GM18868 (cell line): ENCODE measurements at regions not wholly inside any gene's neighbourhood (a gene's known extent, or its start where the extent isn't known, plus 50 kb on each side); places are given as distances from the start of the nearest gene placed in this dataset.
A peak's percentile ranks its signal among the peaks of the same experiment; 100 is the strongest.

Experiments
- ATAC-seq: cut with Tn5 transposase; IDR thresholded peaks from one replicate; pipeline ENCODE4 v1.9.1; 2021; ENCODE audit warnings: mild to moderate bottlenecking, moderate library complexity; ENCODE audit not compliant: unreplicated experiment

DNA sequence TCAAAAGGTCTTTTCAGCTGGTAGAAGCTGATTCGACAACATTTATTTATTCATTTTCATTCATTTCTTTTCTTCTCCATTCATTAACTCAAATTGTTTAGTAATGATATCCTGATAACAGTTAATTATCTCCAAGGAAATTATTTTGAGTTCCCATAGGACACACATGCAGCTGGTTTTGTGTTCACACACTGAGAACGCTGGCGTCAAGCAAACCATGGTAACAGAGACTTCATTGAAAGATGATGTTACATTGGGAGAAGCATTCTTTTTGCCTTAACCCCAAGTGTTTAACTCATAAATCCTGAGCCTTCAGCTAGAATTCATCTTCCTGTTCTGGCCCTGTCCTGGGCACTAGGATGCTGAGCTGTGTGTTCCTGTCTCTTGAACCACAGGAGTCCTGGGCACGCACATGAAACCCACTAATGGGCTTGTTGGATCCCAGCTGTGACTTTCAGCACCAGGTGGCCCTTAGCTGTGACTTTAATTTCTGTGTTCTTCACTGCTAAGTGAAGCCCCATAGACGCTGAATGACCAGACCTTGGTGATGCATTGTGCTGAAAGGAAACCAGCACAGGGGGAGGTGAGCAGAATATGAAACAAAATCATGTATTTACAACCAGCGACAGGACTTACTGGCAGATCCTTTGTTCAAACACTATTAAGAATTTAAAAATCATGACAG is 121.5 kb upstream of the PRSS58 start:
- no peak for ATAC-seq

DNA sequence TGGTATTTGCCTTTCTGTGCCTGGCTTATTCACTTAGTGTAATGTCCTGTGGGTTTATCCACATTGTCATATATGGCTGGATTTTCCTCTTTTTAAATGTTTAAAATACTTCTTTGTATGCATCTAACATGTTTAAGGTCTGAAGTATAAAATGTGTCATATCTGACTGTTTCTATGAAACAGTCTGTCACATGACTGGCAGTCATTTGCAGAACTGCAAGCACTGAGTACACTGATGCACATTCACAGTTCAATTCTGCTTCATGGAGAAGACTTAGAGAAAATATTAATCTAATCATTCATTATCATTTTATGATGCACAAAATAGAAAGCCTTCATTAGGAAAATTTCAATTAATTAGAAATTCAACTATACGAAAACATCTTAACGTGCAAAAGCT is 119.7 kb upstream of the PRSS58 start:
- no peak for ATAC-seq

DNA sequence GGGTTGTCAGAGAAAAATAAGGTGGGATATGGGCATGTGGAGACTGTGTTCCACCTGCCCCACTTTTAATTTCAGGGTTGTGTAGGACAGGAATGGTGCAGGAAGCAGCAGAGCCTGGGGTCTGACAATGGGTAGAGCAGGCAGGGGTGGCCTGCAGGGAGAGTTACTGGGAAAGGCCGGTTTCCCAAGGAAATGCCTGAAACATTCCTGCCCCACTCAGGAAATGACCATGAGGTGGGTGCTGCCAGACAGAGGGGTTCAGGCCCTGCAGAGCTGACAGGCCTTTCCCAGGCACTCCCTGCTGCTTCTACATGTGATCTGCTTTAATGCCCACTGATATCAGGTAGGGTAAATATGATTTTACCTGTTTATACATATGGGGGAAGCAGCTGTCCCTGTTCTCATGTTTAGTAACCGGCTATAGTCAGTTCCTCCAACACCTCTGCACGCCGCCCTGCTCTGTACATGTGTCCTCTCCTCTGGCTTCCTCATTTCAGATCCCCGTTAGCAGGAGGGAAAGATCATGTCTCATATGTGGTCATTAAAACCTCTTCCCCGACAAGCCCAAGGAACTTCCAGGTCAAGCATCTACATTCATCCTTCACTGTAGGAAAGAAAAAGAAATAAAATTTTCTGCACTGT is 118.6 kb upstream of the PRSS58 start:
- ATAC-seq: no peak

DNA sequence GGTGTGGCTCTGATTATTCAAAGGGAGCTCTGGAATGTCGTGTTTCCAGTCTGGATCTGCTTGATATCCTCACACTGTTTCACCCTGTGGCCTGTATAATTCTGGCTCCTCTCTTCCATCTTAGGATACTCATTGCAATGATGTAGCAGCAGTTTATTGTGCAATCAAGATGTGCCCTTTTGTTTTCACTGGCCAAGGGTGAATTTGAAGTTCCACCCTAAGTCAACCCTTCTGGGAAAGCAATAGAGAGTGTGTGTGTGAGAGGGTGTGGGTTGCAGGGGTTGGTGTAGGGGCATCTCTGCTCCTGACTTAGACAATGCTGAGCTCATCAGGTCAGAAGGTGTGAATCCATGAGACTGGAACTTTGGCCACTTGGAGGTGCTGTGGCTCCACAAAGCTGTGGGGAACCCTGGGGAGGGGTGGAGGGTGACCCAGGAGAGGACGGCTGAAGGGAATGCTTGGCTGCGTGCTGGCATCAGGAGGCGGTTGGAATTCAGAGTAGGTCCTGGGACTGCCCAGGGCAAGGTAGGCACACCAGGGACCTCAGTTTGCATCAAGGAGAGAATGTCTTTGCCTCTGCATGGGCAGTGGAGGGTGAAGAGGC is 118.0 kb upstream of the PRSS58 start:
- ATAC-seq: no peak

DNA sequence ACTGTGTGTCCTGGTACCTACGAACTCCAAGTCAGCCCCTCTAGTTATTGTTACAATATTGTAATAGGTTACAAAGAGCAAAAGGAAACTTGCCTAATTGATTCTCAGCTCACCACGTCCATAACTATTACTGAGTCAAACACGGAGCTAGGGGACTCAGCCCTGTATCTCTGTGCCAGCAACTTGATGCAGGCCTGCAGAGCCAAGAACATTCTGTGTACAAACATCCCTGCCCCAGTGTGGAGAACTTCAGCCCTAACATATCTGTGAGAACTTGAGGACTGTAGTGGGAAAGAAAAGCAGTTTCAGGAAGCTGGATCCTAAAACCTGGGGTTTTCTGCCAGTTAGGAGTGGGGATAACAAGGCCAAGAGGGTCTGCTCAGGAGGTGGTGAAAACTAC is 114.9 kb upstream of the PRSS58 start:
- ATAC-seq: no peak

DNA sequence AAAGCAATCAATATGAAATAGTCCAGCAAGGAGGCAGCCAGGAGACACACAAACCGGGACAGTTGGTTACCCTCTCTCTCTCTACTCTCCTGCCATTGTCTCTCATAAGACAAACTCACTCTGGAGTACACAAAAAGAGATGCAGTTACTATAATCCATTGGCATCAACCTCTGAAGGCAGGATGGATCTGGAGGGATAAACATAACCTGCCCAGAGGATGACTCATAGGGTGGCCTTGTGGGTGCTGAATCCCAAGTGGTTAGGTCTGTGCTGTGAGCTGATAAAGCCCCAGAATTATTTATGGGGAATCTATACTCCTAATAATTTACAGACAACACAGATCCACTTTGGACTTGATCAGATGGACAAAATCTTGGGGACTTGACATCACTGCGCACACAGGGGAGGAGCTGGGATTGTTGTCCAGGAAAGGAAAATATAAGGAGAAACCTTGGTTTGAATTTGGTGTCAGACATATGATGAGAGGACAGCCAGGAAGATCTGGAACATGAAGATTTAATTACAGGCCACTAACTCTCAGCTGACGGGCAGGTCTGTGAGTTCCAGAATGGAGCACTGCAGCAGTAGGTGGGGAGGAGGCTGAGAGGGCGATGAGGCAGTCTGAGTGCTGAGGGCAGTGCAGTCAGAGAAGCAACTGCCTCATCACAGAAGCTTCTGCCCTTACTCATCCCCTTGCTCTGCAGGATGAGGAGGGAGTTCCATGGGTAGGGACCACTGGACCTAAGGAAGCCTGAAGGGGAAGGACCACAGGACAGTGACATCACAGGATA is 113.9 kb upstream of the PRSS58 start:
- ATAC-seq: no peak

DNA sequence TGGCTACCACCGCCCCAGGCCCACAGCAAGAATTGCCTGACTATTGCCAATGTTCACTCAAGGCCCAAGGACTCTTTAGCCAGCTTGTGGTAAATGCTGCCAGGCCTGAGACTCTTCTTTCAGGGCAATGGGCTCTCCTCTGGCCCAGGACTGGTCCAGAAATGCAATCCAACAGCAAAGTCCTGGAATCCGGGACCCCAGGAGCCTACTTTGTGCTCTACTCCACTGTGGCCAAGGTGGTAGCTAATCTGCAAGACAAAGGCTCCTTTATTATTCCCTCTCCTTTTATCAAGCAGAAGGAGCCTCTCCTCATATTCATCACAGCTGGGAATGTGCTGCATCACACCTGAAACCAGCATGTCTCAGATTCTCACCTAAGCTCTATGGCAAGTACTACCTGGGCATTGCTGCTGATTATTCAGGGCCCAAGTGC is 107.6 kb upstream of the PRSS58 start:
- ATAC-seq: no peak

DNA sequence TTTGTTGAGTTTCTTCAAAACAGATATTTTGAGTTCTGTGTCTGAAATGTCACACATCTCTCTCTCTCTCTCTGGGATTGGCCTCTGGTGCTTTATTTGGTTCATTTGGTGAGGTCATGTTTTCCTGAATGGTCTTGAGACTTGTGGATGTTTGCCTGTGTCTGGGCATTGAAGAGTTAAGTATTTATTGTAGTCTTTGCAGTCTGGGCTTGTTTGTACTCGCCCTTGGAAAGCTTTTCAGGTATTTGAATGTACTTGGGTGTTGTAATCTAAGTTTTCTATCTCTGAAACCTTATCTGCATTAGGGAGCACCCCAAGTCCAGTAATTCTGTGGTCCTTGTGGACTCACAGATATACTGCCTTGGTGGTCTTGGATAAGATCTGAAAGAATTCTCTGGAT is 106.7 kb upstream of the PRSS58 start:
- no peak for ATAC-seq

DNA sequence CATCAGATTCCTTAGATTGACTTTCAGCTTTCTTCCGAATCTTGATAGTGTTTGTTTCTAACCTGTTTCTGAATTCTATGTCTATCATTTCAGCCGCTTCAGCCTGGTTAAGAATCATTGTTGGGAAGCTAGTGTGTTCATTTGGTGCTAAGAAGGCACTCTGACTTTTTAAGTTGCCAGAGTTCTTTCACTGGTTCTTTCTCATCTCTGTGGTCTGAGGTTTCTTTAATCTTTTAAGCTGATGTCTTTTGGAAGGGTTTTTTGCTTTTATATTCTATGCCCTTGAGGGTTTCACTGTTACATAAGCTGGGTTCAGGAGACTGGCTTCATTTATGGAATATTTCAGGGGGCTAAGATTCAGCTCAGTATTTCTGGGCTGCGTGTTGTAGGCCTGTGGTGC is 104.5 kb upstream of the PRSS58 start:
- no peak for ATAC-seq

DNA sequence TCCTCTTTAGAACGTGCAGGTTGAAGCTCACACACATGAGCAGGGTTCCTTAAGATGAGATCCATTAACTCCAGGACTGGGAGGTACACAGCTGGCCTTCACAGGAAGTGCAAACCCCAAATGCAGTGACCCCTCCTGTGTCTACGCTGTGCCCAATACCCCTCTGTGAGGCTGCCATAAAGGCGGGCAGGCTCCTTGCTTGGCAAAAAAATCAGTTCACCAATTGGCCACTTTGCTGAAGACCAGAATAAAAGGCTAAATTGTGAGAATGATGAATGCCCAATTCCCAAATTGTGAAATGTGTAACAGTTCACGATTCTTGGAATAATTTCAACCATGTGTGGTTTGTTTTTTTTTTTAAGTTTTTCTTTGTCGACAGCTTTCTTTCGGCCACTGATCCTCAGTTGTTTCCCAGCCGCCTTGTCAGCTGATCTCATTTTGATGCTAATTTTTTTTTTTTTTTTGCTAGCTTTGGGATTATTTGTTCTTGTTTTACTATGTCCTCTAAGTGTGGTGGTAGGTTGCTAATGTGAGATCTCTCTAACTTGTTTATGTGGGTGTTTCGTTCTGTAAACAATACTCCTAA is 101.9 kb upstream of the PRSS58 start:
- ATAC-seq: no peak

DNA sequence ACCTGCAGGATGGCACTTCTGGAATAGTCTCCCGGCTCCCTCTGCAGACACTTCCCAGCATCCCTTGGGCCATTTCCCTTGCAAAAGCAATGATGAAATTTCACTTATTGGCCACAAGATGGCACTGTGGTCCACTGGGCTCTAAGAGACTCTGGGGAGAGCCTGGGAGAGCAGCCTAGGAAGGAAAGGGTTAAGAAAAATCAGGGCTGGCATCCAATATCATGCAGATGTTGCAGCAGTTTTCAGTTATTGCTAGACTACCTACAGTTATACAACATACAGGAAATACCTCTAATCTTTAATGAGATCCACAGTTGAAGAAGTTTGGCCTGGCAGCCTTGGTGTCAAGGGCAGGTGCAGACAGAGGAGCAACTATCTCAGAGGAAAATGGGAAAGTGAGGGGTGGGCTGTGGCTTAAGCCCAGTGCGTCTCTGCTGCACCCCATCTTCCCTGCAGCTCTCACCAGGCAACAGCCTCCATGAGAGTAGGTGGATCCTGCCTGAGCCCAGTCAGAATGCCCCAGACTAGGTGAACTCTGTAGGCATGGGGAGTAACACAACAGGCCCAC is 100.2 kb upstream of the PRSS58 start:
- ATAC-seq: peak; percentile 97

DNA sequence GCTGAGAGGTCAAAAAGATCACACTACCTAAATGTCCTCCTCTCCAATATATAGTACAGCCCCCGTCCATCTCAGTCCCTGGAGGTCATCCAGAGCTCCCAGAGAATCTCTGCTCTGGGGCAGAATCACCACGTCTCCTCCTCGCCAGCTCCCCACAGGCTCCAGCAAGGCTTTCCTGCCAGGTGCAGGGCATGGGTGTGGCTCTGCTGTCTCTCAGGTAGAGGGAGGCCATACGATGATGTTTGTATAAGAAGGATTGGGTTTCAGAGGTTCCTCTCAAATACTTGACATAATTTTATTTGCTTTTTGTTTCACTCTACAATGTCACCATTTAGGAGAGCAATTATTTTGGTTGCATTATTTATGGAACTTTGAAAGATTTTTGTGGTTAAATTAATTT is 98.3 kb upstream of the PRSS58 start:
- ATAC-seq: no peak

DNA sequence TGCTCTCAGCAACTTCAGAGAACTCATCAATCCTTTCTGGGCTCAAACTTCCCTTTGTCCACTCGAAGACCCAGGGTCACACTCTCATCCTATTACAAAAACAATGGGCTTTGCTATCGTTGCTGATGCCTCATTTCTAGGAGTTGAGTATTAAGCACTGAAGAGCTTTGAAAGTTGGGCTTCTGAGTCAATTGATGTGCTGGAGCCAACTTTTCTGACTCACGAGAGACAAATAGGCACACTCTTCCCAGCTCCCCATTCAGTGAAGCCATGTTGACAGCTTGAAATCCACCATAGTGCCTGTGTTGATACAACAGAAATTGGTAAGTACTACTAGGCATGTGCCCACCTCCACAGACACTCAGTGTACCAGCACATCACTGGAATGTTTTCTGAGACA is 97.5 kb upstream of the PRSS58 start:
- ATAC-seq: no peak

DNA sequence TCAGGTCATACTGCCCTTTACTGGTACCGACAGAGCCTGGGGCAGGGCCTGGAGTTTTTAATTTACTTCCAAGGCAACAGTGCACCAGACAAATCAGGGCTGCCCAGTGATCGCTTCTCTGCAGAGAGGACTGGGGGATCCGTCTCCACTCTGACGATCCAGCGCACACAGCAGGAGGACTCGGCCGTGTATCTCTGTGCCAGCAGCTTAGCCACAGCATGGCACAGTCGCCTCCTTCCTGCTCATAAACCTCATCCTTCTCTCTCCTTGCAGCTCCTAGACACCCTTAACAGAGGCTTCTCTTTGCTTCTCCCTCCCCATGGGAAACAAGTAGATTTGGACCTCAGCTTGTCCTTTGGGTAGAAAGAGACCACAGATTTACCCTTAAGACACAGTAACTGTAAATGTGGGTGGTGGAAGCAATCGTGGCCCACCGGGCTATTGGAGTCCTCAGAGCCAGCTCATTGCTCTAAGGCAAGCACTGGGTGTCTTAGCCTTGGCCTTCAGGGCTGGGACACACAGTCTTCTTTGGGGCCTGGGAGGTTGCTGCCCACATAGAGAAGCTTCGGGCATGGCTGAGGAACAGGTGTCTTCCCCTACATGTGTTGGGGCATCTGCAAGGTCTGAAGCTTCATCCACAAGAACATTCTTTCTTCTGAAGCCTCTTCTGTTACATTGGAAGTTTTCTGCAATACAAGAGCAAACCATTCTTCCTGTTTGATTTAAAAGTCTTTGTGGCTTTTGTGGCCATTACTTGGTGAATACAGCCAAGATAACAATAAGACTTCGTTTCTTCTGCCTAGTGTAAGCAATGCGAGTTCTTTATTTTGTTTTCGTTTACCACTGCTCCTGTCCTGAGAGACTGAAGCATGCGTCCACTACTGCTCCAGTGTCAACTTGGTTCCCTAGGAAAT is 95.5 kb upstream of the PRSS58 start:
- no peak for ATAC-seq

DNA sequence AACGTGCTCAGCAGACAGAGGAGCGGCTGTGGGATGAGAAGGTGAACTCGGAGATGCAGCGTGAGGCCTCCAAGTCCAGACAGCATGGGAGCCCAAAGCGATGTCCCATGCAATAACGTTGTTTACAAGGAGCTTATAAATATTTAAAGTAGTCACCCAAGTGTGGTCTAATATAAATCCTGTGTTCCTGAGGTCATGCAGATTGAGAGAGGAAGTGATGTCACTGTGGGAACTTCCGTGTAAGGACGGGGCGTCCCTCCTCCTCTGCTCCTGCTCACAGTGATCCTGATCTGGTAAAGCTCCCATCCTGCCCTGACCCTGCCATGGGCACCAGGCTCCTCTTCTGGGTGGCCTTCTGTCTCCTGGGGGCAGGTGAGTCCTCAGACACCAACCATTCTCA is 94.7 kb upstream of the PRSS58 start:
- ATAC-seq: no peak

DNA sequence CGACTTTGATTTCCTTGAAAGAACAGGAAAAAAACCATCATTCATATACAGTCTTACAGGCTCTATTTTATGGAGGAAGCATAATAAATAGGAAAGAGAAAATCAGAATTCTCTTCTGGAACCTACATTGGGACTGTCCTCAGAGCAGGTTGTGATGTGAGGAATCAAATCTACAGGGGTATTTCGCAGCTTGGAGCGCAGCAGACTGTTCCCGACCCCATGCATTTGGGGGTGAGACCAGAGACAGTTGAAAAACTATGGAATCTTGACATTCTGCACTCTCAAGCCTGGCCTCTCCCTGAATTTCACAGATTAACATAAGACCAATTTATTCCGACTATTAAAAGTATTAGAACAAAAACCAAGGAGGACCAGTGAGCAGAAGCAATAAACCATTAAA is 93.3 kb upstream of the PRSS58 start:
- no peak for ATAC-seq

DNA sequence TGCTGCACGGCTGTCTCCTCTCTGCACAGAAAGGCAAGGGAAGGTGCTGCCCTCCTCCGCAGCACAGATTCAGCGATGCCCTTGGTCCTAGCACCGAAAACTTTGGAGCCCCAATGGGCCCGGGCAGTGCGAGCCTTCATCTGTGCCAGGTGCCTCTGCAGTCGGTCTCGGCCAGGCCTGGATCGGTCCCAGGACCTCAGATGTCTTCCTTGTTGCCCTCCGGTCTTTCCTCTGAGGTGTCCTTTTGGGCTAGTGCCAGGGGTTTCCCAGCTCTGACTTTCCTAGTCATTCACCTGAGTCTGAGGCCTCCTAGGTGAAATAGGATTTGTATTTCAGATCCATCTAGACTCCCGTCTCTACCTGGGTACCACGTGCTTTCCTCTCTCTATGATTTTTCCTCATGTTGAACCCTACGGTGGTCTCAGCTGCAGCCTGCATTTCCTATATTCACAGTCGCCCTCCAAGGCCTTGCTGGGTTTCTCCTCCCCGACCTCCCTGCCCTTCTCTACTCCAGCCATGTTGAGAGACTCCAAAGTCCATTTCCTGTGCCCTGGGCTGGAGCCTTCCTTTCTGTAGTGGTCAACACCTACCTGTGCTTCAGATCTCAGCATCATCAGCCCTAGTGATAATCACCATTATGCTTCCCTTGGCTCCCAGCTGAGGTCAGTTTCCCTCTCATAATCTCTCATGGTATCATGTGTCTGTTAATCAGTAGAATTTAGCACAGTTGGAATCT is 92.0 kb upstream of the PRSS58 start:
- no peak for ATAC-seq

DNA sequence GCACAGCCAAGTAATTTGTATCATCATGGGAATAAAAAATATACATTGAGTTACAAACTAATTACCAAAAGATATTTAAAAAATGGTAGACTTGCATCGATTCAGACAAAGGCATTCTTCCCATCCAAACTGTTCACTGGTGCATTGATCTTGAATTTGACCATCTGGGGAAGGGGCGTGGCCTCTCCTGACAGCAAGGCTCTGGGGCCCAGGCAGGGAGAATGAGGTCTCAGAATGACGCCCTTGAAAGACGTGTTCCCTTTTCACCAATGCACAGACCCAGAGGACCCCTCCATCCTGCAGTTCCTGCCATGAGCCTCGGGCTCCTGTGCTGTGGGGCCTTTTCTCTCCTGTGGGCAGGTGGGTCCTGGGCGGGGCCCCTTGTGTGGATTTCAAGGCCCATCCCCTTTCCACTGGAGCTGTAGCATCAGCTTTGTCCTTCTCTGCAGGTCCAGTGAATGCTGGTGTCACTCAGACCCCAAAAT is 91.1 kb upstream of the PRSS58 start:
- no peak for ATAC-seq

DNA sequence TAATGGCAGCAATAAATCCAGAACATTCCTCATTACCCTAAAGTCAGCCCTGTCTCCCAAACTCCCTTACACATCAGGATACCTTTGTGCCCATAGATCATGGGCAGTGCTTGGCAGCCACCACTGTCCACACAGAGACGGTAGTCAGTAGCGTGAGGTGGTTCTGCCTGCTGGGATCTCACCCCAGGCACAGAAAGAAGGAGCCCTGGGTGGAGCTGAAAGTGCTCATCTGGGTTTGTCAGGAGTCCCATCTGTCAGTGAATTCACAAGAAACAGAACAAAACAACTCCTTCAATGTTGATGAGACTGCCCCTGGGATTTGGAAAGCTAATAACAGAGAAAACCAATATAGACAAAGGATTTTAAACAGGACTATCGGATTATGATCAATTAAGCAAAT is 90.2 kb upstream of the PRSS58 start:
- no peak for ATAC-seq
